NOMO-1 treated with DMSO at 0.1 percent for 48 hours (cell line): ENCODE measurements at regions not wholly inside any gene's neighbourhood (a gene's known extent, or its start where the extent isn't known, plus 50 kb on each side); places are given as distances from the start of the nearest gene placed in this dataset.
"Not testable (repeated sequence)": the region's sequence is repeated elsewhere in the genome, so short reads cannot be mapped to it uniquely, and the experiment has no call there.

ENCODE experiments used
- DNase-seq: peaks from one replicate; lab custom pipeline; 2025; ENCODE audit not compliant: unreplicated experiment; lab: John Stamatoyannopoulos, UW

DNA sequence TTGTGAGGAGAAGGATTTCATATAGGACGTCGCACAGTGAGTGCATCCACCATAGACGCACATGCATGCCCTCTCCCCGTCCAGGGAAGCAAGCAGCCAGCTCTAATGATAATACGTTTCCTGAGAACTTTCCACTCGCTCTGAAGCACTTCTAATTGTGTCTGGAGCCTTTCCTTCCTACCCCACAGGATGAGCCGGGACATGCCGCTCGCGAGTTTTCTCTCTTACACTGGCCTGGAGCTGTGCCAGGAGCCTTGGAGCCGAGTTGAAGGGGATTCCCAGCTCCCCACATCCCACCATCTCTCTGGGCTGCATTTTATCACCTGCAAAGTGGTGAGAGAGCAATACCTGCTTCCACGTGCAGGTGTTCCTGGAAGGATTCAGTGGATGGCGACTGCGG lies 368.1 kb downstream of the C16orf95 start:
- no peak for DNase-seq

GRCh38 chr16:86949630-86950029 lies 367.6 kb downstream of the C16orf95 start:
- no peak for DNase-seq

- no peak for DNase-seq
Measured at GRCh38 chr16:86951041-86951822, 366.0 kb downstream of the C16orf95 start.

GRCh38 chr16:86951831-86952598 lies 365.2 kb downstream of the C16orf95 start:
- no peak for DNase-seq

DNA sequence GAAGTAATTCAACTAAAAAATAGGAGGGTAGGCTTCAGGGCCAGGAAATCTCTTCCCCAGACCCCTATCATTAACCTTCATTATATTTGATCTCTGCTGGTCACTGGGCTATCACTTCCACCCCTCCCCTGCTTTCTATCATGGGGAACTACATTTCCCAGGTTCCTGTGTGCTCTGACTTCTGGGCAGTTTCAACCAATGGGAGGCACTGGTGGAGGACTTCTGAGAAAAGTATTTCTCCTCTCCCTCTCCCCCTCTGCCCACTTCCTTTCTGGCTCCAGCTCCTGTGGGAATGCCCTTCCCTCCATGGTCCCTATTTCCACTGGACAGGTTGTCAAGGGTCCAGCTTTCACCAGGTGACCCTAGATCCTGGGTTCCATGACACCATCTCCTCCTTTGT lies 364.4 kb downstream of the C16orf95 start:
- no peak for DNase-seq

DNA sequence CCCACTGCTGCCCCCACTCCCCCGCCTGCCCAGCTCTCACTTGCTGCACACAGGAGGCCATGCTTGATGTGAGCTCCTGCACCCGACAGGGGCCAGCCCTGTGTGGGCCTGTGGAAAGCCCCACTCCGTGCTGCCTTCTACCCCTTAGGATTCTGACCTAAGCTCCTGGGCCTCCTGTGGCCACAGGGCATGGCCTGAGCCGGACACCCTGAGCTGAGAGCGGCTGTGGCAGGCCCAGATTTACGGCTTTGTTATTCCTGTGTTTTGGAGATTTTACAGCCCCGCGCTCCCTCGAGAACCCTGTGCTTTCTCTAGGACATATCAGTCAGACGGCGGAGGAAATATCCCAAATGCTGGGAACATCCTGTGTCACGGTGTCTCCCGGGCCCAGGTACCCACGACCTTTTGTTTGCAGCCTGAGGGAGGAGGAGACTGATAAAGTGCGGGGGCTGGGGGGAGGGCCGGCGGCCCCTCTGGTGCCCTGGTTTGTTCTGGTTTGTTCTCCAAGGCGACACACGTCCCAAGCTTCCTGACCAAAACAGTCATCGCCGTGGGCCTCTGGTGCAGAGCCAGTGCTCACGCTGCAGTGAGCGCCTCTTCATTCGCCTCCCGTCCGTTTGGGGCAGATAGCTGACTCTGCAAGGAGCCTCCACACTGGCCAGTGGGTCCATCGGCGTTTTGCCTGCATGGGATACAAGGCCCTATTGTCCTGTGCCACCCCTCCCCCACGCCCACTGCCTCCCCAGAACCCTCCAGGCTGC lies 363.4 kb downstream of the C16orf95 start:
- DNase-seq: no peak

- no peak for DNase-seq
Measured at GRCh38 chr16:86955136-86955855, 361.9 kb downstream of the C16orf95 start.

- DNase-seq: peak; percentile 37
Measured at GRCh38 chr16:86956437-86956836, 360.8 kb downstream of the C16orf95 start.

GRCh38 chr16:86957662-86958198 lies 359.5 kb downstream of the C16orf95 start:
- not testable (repeated sequence) for DNase-seq

DNA sequence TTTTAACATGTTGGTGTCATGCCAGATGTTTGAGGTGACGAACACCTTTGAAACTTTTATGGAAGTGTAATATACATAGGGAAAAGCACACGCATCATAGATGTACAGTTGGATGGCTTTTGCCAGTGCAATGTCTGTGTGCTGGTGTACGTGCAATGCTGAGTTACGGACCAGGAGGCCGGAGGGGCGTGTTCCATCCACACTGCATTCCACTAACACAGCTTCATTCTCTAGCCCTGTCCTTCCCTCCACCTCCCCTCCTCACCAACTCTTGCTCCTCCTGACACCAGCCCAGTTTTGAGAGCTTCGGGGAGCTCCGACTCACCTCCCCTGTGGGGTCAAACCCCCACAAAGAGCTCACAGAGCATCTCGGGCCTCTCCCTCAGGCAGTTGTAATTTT lies 358.8 kb downstream of the C16orf95 start:
- no peak for DNase-seq

GRCh38 chr16:86959091-86959651 lies 358.0 kb downstream of the C16orf95 start:
- DNase-seq: no peak

DNA sequence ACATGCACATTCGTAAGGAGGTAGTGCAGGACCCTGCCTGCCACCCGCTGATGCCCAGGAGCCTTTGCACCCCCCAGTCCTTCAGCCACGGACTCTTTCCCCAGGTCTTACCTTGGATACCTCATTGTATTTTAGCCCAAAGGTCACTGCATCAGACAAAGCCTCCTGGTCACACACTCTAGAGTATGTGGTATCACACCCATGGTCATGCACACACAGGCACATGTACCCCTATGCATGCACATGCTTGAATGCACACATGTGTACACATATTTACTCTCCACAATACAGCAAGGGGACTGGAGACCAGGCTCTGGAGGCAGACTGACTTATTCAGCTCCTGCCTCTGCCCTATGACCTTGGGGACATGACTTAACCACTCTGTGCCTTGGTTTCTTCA lies 357.5 kb downstream of the C16orf95 start:
- no peak for DNase-seq

DNA sequence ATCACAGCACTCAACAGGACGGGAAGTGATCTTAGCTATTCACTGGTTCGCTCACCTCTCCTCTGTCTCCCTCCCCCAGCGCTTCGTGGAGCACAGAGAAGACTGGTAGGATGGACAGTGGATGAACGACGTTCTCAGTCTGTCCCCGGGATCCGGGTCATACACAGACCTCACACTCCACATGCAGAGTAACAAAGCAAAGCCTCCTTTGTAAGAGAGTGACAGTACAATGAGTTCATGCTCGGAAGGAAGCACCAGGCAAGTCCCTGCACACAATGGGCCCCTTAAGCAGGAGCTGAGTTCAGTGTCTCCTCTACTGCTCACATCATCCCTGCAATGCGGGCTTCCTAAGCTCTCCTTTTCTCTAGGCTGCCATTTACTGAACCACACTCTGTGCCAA lies 356.9 kb downstream of the C16orf95 start:
- DNase-seq: no peak

- DNase-seq: no peak
Measured at GRCh38 chr16:86961171-86961601, 356.0 kb downstream of the C16orf95 start.

DNA sequence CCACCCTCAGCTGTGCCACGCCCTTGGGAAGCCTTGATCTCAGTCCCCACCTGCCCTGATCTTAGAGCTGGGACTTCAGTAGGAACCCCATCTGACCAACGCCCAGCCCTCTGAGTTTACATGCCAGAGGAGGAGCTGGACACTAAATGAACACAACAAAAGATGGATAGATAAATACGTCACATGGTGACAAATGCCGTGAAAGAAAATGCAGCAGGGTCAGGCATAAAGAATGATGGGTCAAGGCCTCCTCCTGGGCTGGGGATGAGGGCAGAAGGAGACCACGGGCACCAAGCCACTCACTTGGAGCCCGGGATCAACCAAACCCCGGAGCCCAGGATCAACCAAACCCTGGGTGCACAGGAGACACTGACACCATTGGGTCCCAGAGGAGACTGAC lies 354.9 kb downstream of the C16orf95 start:
- DNase-seq: no peak

GRCh38 chr16:86962913-86963312 lies 354.3 kb downstream of the C16orf95 start:
- no peak for DNase-seq

DNA sequence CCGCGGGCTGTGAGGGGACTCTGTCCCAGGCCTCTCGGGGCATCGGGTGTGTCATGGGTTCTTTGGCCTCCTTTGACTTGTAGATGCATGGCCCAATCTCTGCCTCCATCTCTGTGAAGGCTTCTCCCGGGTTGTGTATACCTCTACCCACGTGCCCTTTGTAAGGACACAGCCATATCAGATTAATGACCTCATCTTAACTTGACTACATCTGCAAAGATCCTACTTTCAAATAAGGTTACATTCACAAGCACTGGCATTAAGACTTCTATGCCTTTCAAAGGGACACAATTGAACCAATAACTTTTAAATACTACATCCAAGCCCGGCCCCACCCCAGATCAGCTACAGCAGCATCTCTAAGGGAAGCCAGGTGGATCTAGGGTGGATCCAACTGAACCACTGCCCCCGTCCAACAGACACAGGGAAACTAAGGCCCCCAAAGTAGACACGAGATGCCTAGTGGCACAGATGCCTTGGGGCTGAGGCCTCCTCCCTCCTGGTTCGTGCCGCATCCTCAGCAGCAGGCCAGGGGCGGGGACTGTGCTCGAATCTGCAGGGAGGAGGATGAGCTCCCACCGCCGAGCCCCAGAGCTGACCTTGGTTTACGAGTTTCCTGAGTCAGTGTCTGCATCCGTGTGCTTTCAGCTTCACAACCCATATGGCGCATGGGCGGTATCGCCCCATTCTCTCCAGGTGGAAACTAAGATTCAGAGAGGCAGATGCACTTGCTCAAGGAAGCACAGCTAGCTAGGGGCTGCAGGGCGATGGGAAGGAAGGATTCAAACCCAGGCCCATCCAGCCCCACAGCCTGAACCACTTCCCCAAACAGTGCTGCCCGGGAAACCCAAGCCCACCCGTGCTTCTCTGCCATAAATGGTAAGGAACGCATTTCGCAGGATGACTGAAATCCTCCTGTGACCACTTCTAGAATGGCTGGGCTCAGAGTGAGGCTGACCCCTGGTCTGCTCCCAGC lies 353.3 kb downstream of the C16orf95 start:
- no peak for DNase-seq

GRCh38 chr16:86964796-86965241 lies 352.4 kb downstream of the C16orf95 start:
- no peak for DNase-seq

GRCh38 chr16:86965331-86965730 lies 351.9 kb downstream of the C16orf95 start:
- DNase-seq: no peak
